GM12878 (cell line): ENCODE measurements at regions not wholly inside any gene's neighbourhood (a gene's known extent, or its start where the extent isn't known, plus 50 kb on each side); places are given as distances from the start of the nearest gene placed in this dataset.
A peak's percentile ranks its signal among the peaks of the same experiment; 100 is the strongest.

Experiments
- ATAC-seq: fragments of 200-7000 bp; cut with Tn5 transposase; 3 replicates; pipeline ENCODE4 v1.9.1; 2020; ENCODE audit warnings: mild to moderate bottlenecking, moderate library complexity
- BruUV-seq: library from RNA; stranded (reverse); fragments of 400-500 nt; replicated peaks from 2 replicates; lab custom pipeline; 2021; lab: Mats Ljungman, UMichigan
- CTCF ChIA-PET: fragments of 300-600 bp; sonication (Branson Sonifier 250); formaldehyde crosslinking; extraction: SDS; loops from one replicate; lab custom pipeline; 2021; ENCODE audit warnings: inconsistent platforms; lab: Yijun Ruan, JAX
- POLR2A ChIA-PET: fragments of 350-600 bp; formaldehyde crosslinking; extraction: SDS; loops from one replicate; lab custom pipeline; 2021; ENCODE audit warnings: inconsistent platforms; lab: Charles Lee
- RAD21 ChIA-PET: fragments of 300-600 bp; sonication (Branson Sonifier 250); formaldehyde crosslinking; loops from one replicate; lab custom pipeline; 2023; ENCODE audit warnings: antibody characterized with exemption; ENCODE audit not compliant: unreplicated experiment; lab: Charles Lee
- SMC1A ChIA-PET: fragments of 300-600 bp; sonication (Branson Sonifier 250); formaldehyde crosslinking; loops from one replicate; lab custom pipeline; 2023; ENCODE audit not compliant: unreplicated experiment, uncharacterized antibody; lab: Charles Lee
- DNase-seq: peaks from one replicate; pipeline ENCODE4 v3.0.0-alpha.2; 2011; ENCODE audit warnings: low read depth, low spot score
- FAIRE-seq: peaks from 3 replicates; lab custom pipeline; 2011; peaks lifted over from hg19 to GRCh38; lab: Jason Lieb, UNC
- H2AFZ ChIP-seq: 2 replicates; pipeline ENCODE4 v1.6.0; 2011; ENCODE audit warnings: low read depth, low read length, control low read depth; ENCODE audit not compliant: control insufficient read depth
- H3K27ac ChIP-seq: 2 replicates; pipeline ENCODE4 v1.5.1; 2011; ENCODE audit warnings: control low read depth; ENCODE audit not compliant: control insufficient read depth, insufficient read depth
- H3K27me3 ChIP-seq, 2 experiments: replicated peaks in 1 of 2; 2 replicates each; pipeline versions ENCODE4 v1.6.0 to v1.6.1; 2011; ENCODE audit warnings: low read length in 1 of 2; ENCODE audit not compliant: control insufficient read depth in 2 of 2, insufficient read depth in 2 of 2
- H3K36me3 ChIP-seq, 2 experiments: 2 replicates each; pipeline ENCODE4 v1.5.1; 2011; ENCODE audit warnings: low read length in 1 of 2; ENCODE audit not compliant: control insufficient read depth in 2 of 2, insufficient read depth in 2 of 2
- H3K4me1 ChIP-seq: 2 replicates; pipeline ENCODE4 v1.6.1; 2011; ENCODE audit warnings: mild to moderate bottlenecking, low read length, moderate library complexity, mixed read lengths; ENCODE audit not compliant: control insufficient read depth, insufficient read depth
- H3K4me2 ChIP-seq: 2 replicates; pipeline ENCODE4 v1.6.0; 2011; ENCODE audit warnings: control low read depth; ENCODE audit not compliant: control insufficient read depth, insufficient read depth
- H3K4me3 ChIP-seq: fragments of 200-600 bp; sonication (generic); 2 replicates; pipeline ENCODE4 v1.5.1; 2016
- H3K79me2 ChIP-seq: 2 replicates; pipeline ENCODE4 v1.6.0; 2011; ENCODE audit warnings: low read length; ENCODE audit not compliant: control insufficient read depth, insufficient read depth
- H3K9ac ChIP-seq: 2 replicates; pipeline ENCODE4 v1.8.0; 2011; ENCODE audit warnings: low read length, control low read depth, mixed read lengths; ENCODE audit not compliant: control insufficient read depth, insufficient read depth
- H3K9me3 ChIP-seq: replicated peaks from 3 replicates; pipeline ENCODE4 v1.5.1; 2011; ENCODE audit warnings: mild to moderate bottlenecking, low read length; ENCODE audit not compliant: control insufficient read depth, insufficient read depth
- H4K20me1 ChIP-seq: 2 replicates; pipeline ENCODE4 v1.6.0; 2011; ENCODE audit not compliant: control insufficient read depth, insufficient read depth
- BCL11A ChIP-seq: IDR thresholded peaks from 2 replicates; pipeline ENCODE4 v1.6.1; 2011; ENCODE audit warnings: low read depth, low read length
- CBX3 ChIP-seq: fragments of 200-600 bp; sonication (generic); IDR thresholded peaks from 2 replicates; pipeline ENCODE4 v1.6.1; 2016; ENCODE audit warnings: low read depth, borderline replicate concordance
- CREM ChIP-seq: IDR thresholded peaks from 2 replicates; pipeline ENCODE4 v1.6.1; 2014; ENCODE audit warnings: antibody characterized with exemption, low read depth
- EGR1 ChIP-seq, 2 experiments: IDR thresholded peaks; 1 replicate in 1 of 2; 2 replicates in 1 of 2; pipeline ENCODE4 v1.6.1; 2011 to 2012; ENCODE audit warnings: low read depth in 2 of 2, low read length in 2 of 2, borderline replicate concordance in 1 of 2, mild to moderate bottlenecking in 1 of 2, moderate library complexity in 1 of 2
- ETV6 ChIP-seq, 2 experiments: fragments of 450-650 bp in 1 of 2; IDR thresholded peaks in 1 of 2; conservative IDR thresholded peaks in 1 of 2; 2 replicates each; pipeline ENCODE4 v1.6.1; 2014; ENCODE audit warnings: antibody characterized with exemption in 1 of 2, borderline replicate concordance in 1 of 2, low read depth in 1 of 2, mild to moderate bottlenecking in 1 of 2, moderate library complexity in 1 of 2
- IKZF2 ChIP-seq, 2 experiments: fragments of 450-650 bp; IDR thresholded peaks; 2 replicates each; pipeline ENCODE4 v1.6.1; 2017; ENCODE audit warnings: mild to moderate bottlenecking in 2 of 2, moderate library complexity in 2 of 2
- JUNB ChIP-seq: IDR thresholded peaks from 2 replicates; pipeline ENCODE4 v1.6.1; 2016; ENCODE audit warnings: antibody characterized with exemption, mild to moderate bottlenecking
- MTA2 ChIP-seq: fragments of 450-650 bp; IDR thresholded peaks from 2 replicates; pipeline ENCODE4 v1.6.1; 2016; ENCODE audit warnings: low read depth, mild to moderate bottlenecking, moderate library complexity
- NR2F1 ChIP-seq: fragments of 450-650 bp; conservative IDR thresholded peaks from 2 replicates; pipeline ENCODE4 v1.6.1; 2017; ENCODE audit warnings: mild to moderate bottlenecking
- POLR2A ChIP-seq: IDR thresholded peaks from 2 replicates; pipeline ENCODE4 v1.6.1; 2011; ENCODE audit warnings: low read depth, mild to moderate bottlenecking, low read length
- TARDBP ChIP-seq: IDR thresholded peaks from 2 replicates; pipeline ENCODE4 v1.6.1; 2016; ENCODE audit warnings: borderline replicate concordance
- YBX1 ChIP-seq: fragments of 450-650 bp; IDR thresholded peaks from 2 replicates; pipeline ENCODE4 v1.6.1; 2016; ENCODE audit warnings: antibody characterized with exemption
- ZBED1 ChIP-seq: IDR thresholded peaks from 2 replicates; pipeline ENCODE4 v1.6.1; 2016; ENCODE audit warnings: borderline replicate concordance
- WGBS: methylation state at CpG from one replicate; pipeline ENCODE4 v1.1.6; 2016; ENCODE audit warnings: low lambda C conversion rate; ENCODE audit not compliant: insufficient replicate concordance, insufficient coverage; ENCODE audit errors: missing lambda C conversion rate; 5-methylcytosine and 5-hydroxymethylcytosine counted together
- in situ Hi-C: fragments of 300-500 bp; cut with MboI; formaldehyde crosslinking; loops from 9 replicates; pipeline ENCODE4 v1.14.3; 2018; ENCODE audit warnings: mixed read lengths
- intact Hi-C: fragments of 100-400 bp; cut with micrococcal nuclease; formaldehyde crosslinking; loops from one replicate; pipeline ENCODE4 v1.14.2; 2022; ENCODE audit not compliant: unreplicated experiment
- TF ChIP-seq, protein P1 (sequence below): fragments of 450-650 bp; IDR thresholded peaks from 2 replicates; pipeline ENCODE4 v1.6.1; 2016; ENCODE audit warnings: mild to moderate bottlenecking
- TF ChIP-seq, protein P2 (sequence below): IDR thresholded peaks from 2 replicates; pipeline ENCODE4 v1.6.1; 2012; ENCODE audit warnings: low read depth, low read length, improper control_type of control experiment

DNA sequence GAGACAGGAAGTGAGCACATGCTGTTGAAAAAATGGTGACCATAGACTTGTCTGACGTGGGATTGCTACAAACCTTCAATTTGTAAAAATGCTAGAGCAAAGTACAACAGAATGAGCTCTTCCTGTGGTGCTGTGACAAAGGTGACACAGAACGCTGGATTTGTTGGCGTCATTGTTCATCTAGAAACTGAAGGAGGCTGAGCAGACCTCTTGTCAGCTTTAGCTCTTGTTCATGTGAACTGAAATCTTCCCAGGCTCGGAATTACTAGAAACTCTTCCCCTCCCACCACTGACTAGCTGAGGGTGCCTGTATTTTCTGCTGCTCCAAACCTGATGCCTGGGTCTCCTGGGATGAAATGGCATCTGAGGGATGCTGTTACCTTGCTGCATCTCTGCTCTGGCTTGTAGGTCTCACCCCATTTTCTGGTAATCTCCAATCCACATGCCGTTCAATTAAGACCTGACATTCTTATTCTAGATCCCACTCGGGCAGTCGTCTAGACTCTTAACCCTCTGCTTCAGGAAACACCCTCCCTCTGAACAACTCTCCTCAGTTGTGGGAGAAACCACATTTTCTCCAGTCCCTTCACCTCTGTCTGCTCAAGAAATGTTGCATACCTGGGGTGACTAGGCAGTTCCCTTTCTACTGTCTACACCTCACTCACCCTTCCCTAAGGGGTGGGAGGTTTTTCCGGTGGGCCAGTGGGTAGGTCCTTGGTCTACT, 349.3 kb downstream of the CXCL12 start (continued):
- TF ChIP-seq CREM (peak; percentile 60; the same call in 1 of the 2 replicates), ETV6 (conservative IDR thresholded peaks at IDR 0.05 in 1 of 2, IDR thresholded peaks at IDR 0.05 in 1 of 2; ENCODE audit: borderline replicate concordance in 1 of 2, low read depth in 1 of 2) (no peak), IKZF2 (IDR thresholded peaks at IDR 0.05) (peak; percentile 59 to 66; a peak in 3 of 4 replicates)
- TF ChIP-seq, all 136 proteins: peak for 12

DNA sequence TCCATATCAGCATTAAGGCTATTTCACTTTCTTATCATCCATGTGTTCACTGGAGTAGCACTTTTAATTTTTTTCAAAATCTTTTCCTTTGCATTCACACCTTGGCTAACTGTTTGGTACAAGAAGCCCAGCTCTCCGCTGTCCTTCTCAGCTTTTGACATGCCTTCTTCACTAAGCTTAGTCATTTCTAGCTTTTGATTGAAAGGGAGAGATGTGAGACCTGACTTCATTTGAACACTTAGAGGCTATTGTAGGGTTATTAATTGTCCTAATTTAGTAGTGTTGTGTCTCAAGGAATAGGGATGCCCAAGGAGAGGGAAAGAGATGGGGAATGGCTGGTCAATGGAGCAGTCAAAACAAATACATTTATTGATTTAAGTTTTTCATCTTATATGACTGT, 350.0 kb downstream of the CXCL12 start:
- TF ChIP-seq TARDBP (no peak), EGR1 (IDR thresholded peaks at IDR 0.05; ENCODE audit: borderline replicate concordance in 1 of 2, low read depth in 2 of 2, low read length in 2 of 2) (no peak), YBX1 (no peak), MTA2 (peak; percentile 50; the same call in 1 of the 2 replicates), BCL11A (no peak), JUNB (peak; percentile 79), ZBED1 (no peak), CBX3 (no peak), POLR2A (no peak), NR2F1 (no peak)
- TF ChIP-seq, protein P1, sequence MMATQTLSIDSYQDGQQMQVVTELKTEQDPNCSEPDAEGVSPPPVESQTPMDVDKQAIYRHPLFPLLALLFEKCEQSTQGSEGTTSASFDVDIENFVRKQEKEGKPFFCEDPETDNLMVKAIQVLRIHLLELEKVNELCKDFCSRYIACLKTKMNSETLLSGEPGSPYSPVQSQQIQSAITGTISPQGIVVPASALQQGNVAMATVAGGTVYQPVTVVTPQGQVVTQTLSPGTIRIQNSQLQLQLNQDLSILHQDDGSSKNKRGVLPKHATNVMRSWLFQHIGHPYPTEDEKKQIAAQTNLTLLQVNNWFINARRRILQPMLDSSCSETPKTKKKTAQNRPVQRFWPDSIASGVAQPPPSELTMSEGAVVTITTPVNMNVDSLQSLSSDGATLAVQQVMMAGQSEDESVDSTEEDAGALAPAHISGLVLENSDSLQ = peak; percentile 46; the same call in 1 of the 2 replicates
- TF ChIP-seq, protein P2, sequence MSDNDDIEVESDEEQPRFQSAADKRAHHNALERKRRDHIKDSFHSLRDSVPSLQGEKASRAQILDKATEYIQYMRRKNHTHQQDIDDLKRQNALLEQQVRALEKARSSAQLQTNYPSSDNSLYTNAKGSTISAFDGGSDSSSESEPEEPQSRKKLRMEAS = no peak
- Histone ChIP-seq H3K9me3 (no peaks in the 10 kb centered on the region), H3K79me2 (no peaks in the 10 kb centered on the region), H3K4me2 (no peak overlapping the region), H3K36me3 (no peaks in the 10 kb centered on the region), H3K9ac (no peak overlapping the region), H3K4me3 (no peak overlapping the region), H3K27ac (no peak overlapping the region), H3K27me3 (no peaks in the 10 kb centered on the region), H4K20me1 (no peaks in the 10 kb centered on the region), H3K4me1 (0 out of 2 replicates have a peak, but pooled peaks cover 3% of the 10 kb centered on the region), H2AFZ (no peak overlapping the region)
- CTCF ChIA-PET = interaction anchor here (0.8 to 2.4 kb wide), 11 partner anchors 9 to 352 kb away, joined by 3 to 8 read pairs (median 4); no protein-coding TSS in a partner anchor
- 6% methylated on average over 1 of the region's 1 CpG for WGBS
- peak; percentile 58; the same call in 2 of the 3 replicates for ATAC-seq
- in situ Hi-C loops = no loop called here
- RAD21 ChIA-PET = interaction anchor here (0.7 to 3.9 kb wide), 13 partner anchors 14 to 351 kb away, joined by 3 to 61 read pairs (median 4); no protein-coding TSS in a partner anchor
- no TSS peak for BruUV-seq
- SMC1A ChIA-PET = interaction anchor here (0.9 to 3.5 kb wide), 17 partner anchors 11 to 282 kb away, joined by 3 to 40 read pairs (median 5); no protein-coding TSS in a partner anchor
- POLR2A ChIA-PET = interaction anchor here (0.9 to 1.5 kb wide), 3 partner anchors 13 to 24 kb away, joined by 4 to 7 read pairs (median 4); no protein-coding TSS in a partner anchor
- intact Hi-C loops = loop anchor here (5.0 kb wide), 1 partner anchor 343 kb away; no protein-coding TSS in a partner anchor
- no peak for FAIRE-seq
- DNase-seq = no peak
